Right cardiac atrium (tissue), 5 donors: ENCODE measurements at regions not wholly inside any gene's neighbourhood (a gene's known extent, or its start where the extent isn't known, plus 50 kb on each side); places are given as distances from the start of the nearest gene placed in this dataset.

Experiments used
- ATAC-seq, 2 donors: fragments of 200-7000 bp; cut with Tn5 transposase; one replicate each; pipeline versions ENCODE4 v1.8.0 to v1.9.1; 2020; ENCODE audit warnings: moderate library complexity in 2 of 2, mild to moderate bottlenecking in 1 of 2
- DNase-seq, 3 donors: peaks; one replicate each; pipeline ENCODE4 v3.0.0-alpha.2; 2020
- H3K27ac ChIP-seq: one replicate; pipeline ENCODE4 v1.5.1; 2013; ENCODE audit warnings: mild to moderate bottlenecking, low read length, control low read depth, moderate library complexity
- H3K27me3 ChIP-seq: one replicate; pipeline ENCODE4 v1.6.1; 2013; ENCODE audit not compliant: control insufficient read depth, insufficient read depth
- H3K4me1 ChIP-seq: one replicate; pipeline ENCODE4 v1.6.1; 2013; ENCODE audit warnings: low read length; ENCODE audit not compliant: control insufficient read depth, insufficient read depth
- H3K4me3 ChIP-seq: one replicate; pipeline ENCODE4 v1.5.1; 2013; ENCODE audit warnings: low read length, control low read depth
- H3K9me3 ChIP-seq: one replicate; pipeline ENCODE4 v1.6.1; 2013; ENCODE audit warnings: low read length; ENCODE audit not compliant: control insufficient read depth
- WGBS: extraction: QIAGEN DNeasy Blood & Tissue Kit; methylation state at CpG from one replicate; pipeline ENCODE4 v1.1.7; 2013; 5-methylcytosine and 5-hydroxymethylcytosine counted together
- intact Hi-C, 4 donors: fragments of 100-400 bp; cut with DNase I; formaldehyde crosslinking; loops; one replicate each; pipeline versions ENCODE4 v1.11.0 to v1.14.0; 2022 to 2023
- donor health status: healthy with polysubstance abuse.
- donor health status: DM: no; HTN: yes; CAD: no.
- donor health status: DM: no; HTN: no; CAD: no.
- donor health status: DM: no; HTN: yes; CAD: no; lungs with severe emphysema.
- donor health status: DM: yes; HTN: yes; CAD: no.

GRCh38 chr5:173689737-173690360 is 73.4 kb upstream of the BOD1 start:
- 27% methylated on average over 12 of the region's 12 CpGs for WGBS
- Histone ChIP-seq H3K4me1 (peaks cover 4% of the 10 kb centered on the region), H3K4me3 (no peak overlapping the region), H3K9me3 (no peaks in the 10 kb centered on the region), H3K27ac (peak overlapping the region; percentile 82), H3K27me3 (no peaks in the 10 kb centered on the region)
- DNase-seq = peak in 1 of 3 donors; percentile 59
- intact Hi-C loops = loop anchor here in 1 of 4 donors (10.0 kb wide), 1 partner anchor 195 kb away; the partner anchor contains the start of gene CPEB4
- peak; percentile 59 to 70 for ATAC-seq

- DNase-seq (no peak), ATAC-seq (no peak)
- H3K4me1 ChIP-seq = peaks cover 4% of the 10 kb centered on the region
- H3K4me3 ChIP-seq = no peak overlapping the region
- H3K9me3 ChIP-seq = no peaks in the 10 kb centered on the region
- no peaks in the 10 kb centered on the region for H3K27me3 ChIP-seq
- intact Hi-C loops = loop anchor here in 1 of 4 donors (10.0 kb wide), 1 partner anchor 193 kb away; the partner anchor contains the start of gene CPEB4
- H3K27ac ChIP-seq = no peak overlapping the region
Observed at GRCh38 chr5:173691931-173692330, 75.5 kb upstream of the BOD1 start.

DNA sequence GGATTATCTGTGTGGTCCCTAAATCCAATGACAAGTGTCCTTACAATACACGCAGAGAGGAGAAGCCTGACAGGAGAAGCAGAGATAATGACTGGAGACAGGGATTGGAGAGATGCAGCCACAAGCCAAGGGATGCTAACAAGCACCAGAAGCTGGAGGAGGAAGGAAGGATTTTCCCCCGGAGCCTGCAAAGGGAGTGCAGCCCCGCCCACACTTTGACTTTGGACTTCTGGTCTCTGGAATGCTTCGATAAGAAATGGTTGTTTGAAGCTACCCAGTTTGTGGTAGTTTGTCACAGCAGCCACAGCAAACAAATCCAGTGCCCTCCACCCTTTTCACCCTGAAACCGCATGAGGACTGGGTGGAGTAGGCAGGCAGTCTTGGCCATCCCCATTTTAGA is 77.2 kb upstream of the BOD1 start:
- no peaks in the 10 kb centered on the region for H3K9me3 ChIP-seq
- 80% methylated on average over 5 of the region's 5 CpGs for WGBS
- peaks cover 4% of the 10 kb centered on the region for H3K4me1 ChIP-seq
- no peaks in the 10 kb centered on the region for H3K27me3 ChIP-seq
- no peak overlapping the region for H3K4me3 ChIP-seq
- no peak overlapping the region for H3K27ac ChIP-seq
- intact Hi-C loops = loop anchor here in 1 of 4 donors (10.0 kb wide), 1 partner anchor 191 kb away; the partner anchor contains the start of gene CPEB4
- ATAC-seq (no peak), DNase-seq (no peak)

- no peak overlapping the region for H3K27ac ChIP-seq
- H3K27me3 ChIP-seq = no peaks in the 10 kb centered on the region
- no peaks in the 10 kb centered on the region for H3K9me3 ChIP-seq
- no peak overlapping the region for H3K4me3 ChIP-seq
- WGBS = 93% methylated on average over 3 of the region's 3 CpGs
- intact Hi-C loops = loop anchor here in 1 of 4 donors (10.0 kb wide), 1 partner anchor 189 kb away; the partner anchor contains the start of gene CPEB4
- H3K4me1 ChIP-seq = no peaks in the 10 kb centered on the region
- ATAC-seq = no peak
- DNase-seq = no peak
Observed at GRCh38 chr5:173696216-173696615, 79.8 kb upstream of the BOD1 start.

DNA sequence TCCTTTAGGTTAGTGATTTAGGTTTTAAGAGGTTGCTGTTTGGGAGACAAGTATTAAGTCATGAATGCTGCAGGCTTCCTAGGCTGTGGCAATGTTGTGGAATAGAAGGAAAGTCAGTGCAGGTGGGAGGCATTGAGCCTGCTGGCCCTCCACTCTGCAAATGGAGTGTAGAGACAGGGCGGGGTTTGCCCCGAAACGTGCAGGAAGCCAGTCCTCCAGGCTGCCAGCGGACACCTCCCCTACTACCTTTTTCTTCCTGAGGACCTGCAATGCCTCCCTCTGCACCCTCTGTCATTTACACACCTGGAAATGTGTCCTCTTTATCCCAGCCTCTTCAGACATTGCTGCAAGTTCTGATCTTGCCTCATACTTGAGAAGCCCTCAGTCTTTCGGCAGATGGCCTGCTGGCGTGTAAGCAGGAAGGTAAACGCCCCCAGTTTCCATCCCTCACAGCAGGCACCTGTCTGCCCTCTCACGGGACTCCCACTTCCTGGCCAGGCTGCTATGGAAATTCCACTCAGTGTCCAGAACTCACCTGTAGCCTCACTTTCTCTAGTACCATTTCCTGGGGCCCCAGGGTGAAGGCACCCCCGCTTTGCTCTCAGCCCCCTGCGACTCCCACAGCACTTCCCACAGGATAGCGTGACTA is 81.6 kb upstream of the BOD1 start:
- no peaks in the 10 kb centered on the region for H3K27me3 ChIP-seq
- intact Hi-C loops = loop anchor here in 1 of 4 donors (10.0 kb wide), 1 partner anchor 187 kb away; the partner anchor contains the start of gene CPEB4
- no peak overlapping the region for H3K27ac ChIP-seq
- no peaks in the 10 kb centered on the region for H3K4me1 ChIP-seq
- no peak overlapping the region for H3K4me3 ChIP-seq
- DNase-seq = no peak
- no peak for ATAC-seq
- 67% methylated on average over 11 of the region's 11 CpGs for WGBS
- no peaks in the 10 kb centered on the region for H3K9me3 ChIP-seq

DNA sequence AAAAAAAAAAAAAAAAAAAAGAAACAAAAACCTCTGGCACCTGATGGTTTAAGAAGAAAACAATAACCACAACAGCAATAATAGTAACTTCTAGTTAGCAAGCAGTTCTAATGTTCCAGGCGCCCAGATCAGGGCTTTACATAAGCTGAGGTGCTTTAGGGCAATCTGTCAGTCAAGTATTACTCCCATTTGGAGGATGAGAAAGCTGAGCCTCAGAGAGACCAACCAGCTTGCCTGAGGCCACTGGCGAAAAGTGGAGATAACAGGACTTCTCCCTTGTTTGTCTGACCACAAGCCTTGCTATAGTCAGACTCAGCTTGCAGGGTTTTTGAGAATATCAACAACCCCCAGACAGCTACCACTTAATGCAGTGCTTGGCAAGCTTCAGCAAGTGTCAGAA is 83.5 kb upstream of the BOD1 start:
- Histone ChIP-seq H3K27me3 (no peaks in the 10 kb centered on the region), H3K4me1 (no peaks in the 10 kb centered on the region), H3K27ac (no peak overlapping the region), H3K9me3 (no peaks in the 10 kb centered on the region), H3K4me3 (no peak overlapping the region)
- ATAC-seq = no peak
- WGBS = 83% methylated on average over 2 of the region's 2 CpGs
- no peak for DNase-seq
- intact Hi-C loops = loop anchor here in 1 of 4 donors (10.0 kb wide), 1 partner anchor 185 kb away; the partner anchor contains the start of gene CPEB4

GRCh38 chr5:173703466-173703865 is 87.0 kb upstream of the BOD1 start:
- H3K27ac ChIP-seq = no peak overlapping the region
- no peaks in the 10 kb centered on the region for H3K9me3 ChIP-seq
- DNase-seq (no peak), ATAC-seq (no peak)
- no peaks in the 10 kb centered on the region for H3K27me3 ChIP-seq
- 75% methylated on average over 4 of the region's 4 CpGs for WGBS
- H3K4me3 ChIP-seq = no peak overlapping the region
- intact Hi-C loops = no loop called here
- H3K4me1 ChIP-seq = no peaks in the 10 kb centered on the region

DNA sequence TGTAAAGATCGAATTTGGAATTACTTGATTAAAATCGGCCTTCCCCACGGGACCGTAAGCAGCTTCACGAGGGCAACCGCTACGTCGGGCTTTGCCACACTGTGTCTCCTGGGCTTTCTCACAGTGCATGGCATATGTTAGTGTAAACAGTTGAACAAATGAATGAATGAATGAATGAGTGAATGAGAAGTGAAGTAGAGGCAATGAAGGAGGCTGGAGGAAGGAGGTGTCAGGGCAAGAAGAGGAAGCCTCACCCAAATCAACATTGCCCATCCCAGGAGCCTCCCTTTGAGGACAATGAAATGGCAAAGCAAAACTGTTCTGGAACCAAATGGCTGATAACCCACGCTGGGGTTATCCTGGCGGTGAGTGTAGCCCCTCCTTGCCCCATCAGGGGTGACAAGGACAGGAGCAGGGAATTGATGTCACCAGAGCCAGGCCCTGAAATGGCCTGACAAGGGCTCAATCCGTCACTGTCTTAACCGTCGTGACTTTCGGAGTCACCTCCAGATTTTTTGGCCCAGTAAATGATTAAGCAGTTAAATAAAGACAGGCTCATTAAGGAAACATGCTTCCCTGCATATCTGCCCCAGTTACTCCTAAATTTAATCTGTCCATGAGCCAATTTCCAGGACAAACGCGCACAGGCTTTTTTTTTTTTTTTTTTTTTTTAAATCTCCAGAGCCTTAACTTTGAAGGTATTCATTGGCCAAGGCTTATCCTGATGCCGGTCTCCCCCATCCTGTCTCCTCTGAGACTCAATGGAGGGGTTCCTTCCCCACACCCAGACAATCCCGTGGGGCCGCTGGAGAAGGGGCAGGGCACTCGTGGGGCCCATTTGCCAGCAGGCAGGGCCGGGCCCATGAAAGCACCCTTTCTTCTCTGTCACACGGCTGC is 88.4 kb upstream of the BOD1 start:
- Histone ChIP-seq H3K4me1 (no peaks in the 10 kb centered on the region), H3K4me3 (no peak overlapping the region), H3K27ac (no peak overlapping the region), H3K27me3 (no peaks in the 10 kb centered on the region), H3K9me3 (no peaks in the 10 kb centered on the region)
- intact Hi-C loops = no loop called here
- WGBS = 73% methylated on average over 22 of the region's 22 CpGs
- DNase-seq (peak in 1 of 3 donors; percentile 37), ATAC-seq (peak; percentile 31 to 83)

DNA sequence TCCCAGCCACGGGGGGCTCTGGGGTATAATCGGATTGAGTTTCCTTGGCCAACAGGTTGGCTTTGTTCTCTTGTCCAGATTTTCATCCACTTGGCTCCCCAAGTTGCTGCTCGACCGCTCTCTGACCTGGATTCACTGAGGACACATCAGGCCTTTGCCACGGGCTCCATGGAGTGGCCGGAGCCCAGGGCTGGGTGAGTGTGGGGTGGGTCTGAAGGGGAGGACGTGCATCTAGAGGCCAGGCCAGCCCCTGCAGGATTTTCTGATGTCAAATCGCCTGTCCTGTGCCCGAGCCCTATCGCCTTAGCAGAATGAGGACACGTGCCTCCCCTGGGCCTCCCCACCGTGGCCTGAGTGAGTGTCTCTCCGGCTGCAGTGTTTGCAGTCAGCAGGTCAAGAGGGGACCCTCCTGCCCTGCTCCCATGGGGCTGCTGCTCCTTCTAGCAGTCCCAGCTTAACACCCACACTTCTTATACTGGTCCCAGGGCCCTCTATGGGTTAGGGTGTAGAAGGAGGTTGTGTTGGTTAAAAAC is 89.1 kb upstream of the BOD1 start:
- DNase-seq = no peak
- WGBS = 88% methylated on average over 13 of the region's 13 CpGs
- Histone ChIP-seq H3K4me1 (no peaks in the 10 kb centered on the region), H3K27me3 (no peaks in the 10 kb centered on the region), H3K4me3 (no peak overlapping the region), H3K9me3 (no peaks in the 10 kb centered on the region), H3K27ac (no peak overlapping the region)
- ATAC-seq = no peak
- intact Hi-C loops = no loop called here

GRCh38 chr5:173706700-173707099 is 90.2 kb upstream of the BOD1 start:
- no peak for ATAC-seq
- intact Hi-C loops = no loop called here
- no peaks in the 10 kb centered on the region for H3K4me1 ChIP-seq
- H3K9me3 ChIP-seq = no peaks in the 10 kb centered on the region
- 84% methylated on average over 4 of the region's 4 CpGs for WGBS
- H3K27me3 ChIP-seq = no peaks in the 10 kb centered on the region
- no peak for DNase-seq
- H3K27ac ChIP-seq = peak overlapping the region; percentile 21
- no peak overlapping the region for H3K4me3 ChIP-seq
